ENCODE measurements at regions not wholly inside any gene's neighbourhood (a gene's known extent, or its start where the extent isn't known, plus 50 kb on each side); places are given as distances from the start of the nearest gene placed in this dataset.

GRCh38 chr6:139659196-139659595 lies 284.7 kb upstream of the CITED2 start:
- no peak overlapping the region for H3K9ac ChIP-seq (ENCODE audit: insufficient read length, low read depth)
- no peak overlapping the region for H3K4me3 ChIP-seq (ENCODE audit: insufficient read length, low read depth)
- peaks cover 5% of the 10 kb centered on the region; the same call in 1 of the 2 replicates for H3K9me3 ChIP-seq (ENCODE audit: insufficient read depth, low read length)
- H3K27me3 ChIP-seq (ENCODE audit: insufficient read depth, insufficient read length) = no peaks in the 10 kb centered on the region
- DNase-seq (ENCODE audit: low read depth, low spot score) = no peak
- H3K36me3 ChIP-seq (ENCODE audit: insufficient read depth, insufficient read length, low read length) = no peaks in the 10 kb centered on the region
- no peak for TF ChIP-seq YY1 (IDR thresholded peaks at IDR 0.05; ENCODE audit: insufficient read depth, insufficient read length)
- TF ChIP-seq ZNF274 (IDR thresholded peaks at IDR 0.05; ENCODE audit: low read depth, low read length) = no peak
- TF ChIP-seq SUZ12 (IDR thresholded peaks at IDR 0.05; ENCODE audit: extremely low read depth, insufficient read depth, insufficient read length) = no peak
- no peaks in the 10 kb centered on the region for H3K4me1 ChIP-seq (ENCODE audit: insufficient read depth, insufficient read length)

GRCh38 chr6:139657119-139657518 lies 282.7 kb upstream of the CITED2 start:
- TF ChIP-seq YY1 (IDR thresholded peaks at IDR 0.05; ENCODE audit: insufficient read depth, insufficient read length) (no peak), ZNF274 (IDR thresholded peaks at IDR 0.05; ENCODE audit: low read depth, low read length) (no peak), SUZ12 (IDR thresholded peaks at IDR 0.05; ENCODE audit: extremely low read depth, insufficient read depth, insufficient read length) (no peak)
- Histone ChIP-seq H3K9me3 (ENCODE audit: insufficient read depth, low read length) (no peaks in the 10 kb centered on the region), H3K4me3 (ENCODE audit: insufficient read length, low read depth) (no peak overlapping the region), H3K36me3 (ENCODE audit: insufficient read depth, insufficient read length, low read length) (no peaks in the 10 kb centered on the region), H3K27me3 (ENCODE audit: insufficient read depth, insufficient read length) (no peaks in the 10 kb centered on the region), H3K9ac (ENCODE audit: insufficient read length, low read depth) (no peak overlapping the region), H3K4me1 (ENCODE audit: insufficient read depth, insufficient read length) (no peaks in the 10 kb centered on the region)
- no peak for DNase-seq (ENCODE audit: low read depth, low spot score)

GRCh38 chr6:139655783-139656705 lies 281.6 kb upstream of the CITED2 start:
- H3K9me3 ChIP-seq (ENCODE audit: insufficient read depth, low read length) = no peaks in the 10 kb centered on the region
- TF ChIP-seq YY1 (IDR thresholded peaks at IDR 0.05; ENCODE audit: insufficient read depth, insufficient read length) = no peak
- no peak for TF ChIP-seq SUZ12 (IDR thresholded peaks at IDR 0.05; ENCODE audit: extremely low read depth, insufficient read depth, insufficient read length)
- no peak for TF ChIP-seq ZNF274 (IDR thresholded peaks at IDR 0.05; ENCODE audit: low read depth, low read length)
- H3K4me1 ChIP-seq (ENCODE audit: insufficient read depth, insufficient read length) = no peaks in the 10 kb centered on the region
- no peak overlapping the region for H3K9ac ChIP-seq (ENCODE audit: insufficient read length, low read depth)
- H3K36me3 ChIP-seq (ENCODE audit: insufficient read depth, insufficient read length, low read length) = no peaks in the 10 kb centered on the region
- DNase-seq (ENCODE audit: low read depth, low spot score) = no peak
- no peaks in the 10 kb centered on the region for H3K27me3 ChIP-seq (ENCODE audit: insufficient read depth, insufficient read length)
- H3K4me3 ChIP-seq (ENCODE audit: insufficient read length, low read depth) = no peak overlapping the region

- no peaks in the 10 kb centered on the region for H3K27me3 ChIP-seq (ENCODE audit: insufficient read depth, insufficient read length)
- no peak for TF ChIP-seq YY1 (IDR thresholded peaks at IDR 0.05; ENCODE audit: insufficient read depth, insufficient read length)
- TF ChIP-seq ZNF274 (IDR thresholded peaks at IDR 0.05; ENCODE audit: low read depth, low read length) = no peak
- no peak for TF ChIP-seq SUZ12 (IDR thresholded peaks at IDR 0.05; ENCODE audit: extremely low read depth, insufficient read depth, insufficient read length)
- no peak overlapping the region for H3K4me3 ChIP-seq (ENCODE audit: insufficient read length, low read depth)
- H3K36me3 ChIP-seq (ENCODE audit: insufficient read depth, insufficient read length, low read length) = no peaks in the 10 kb centered on the region
- H3K9me3 ChIP-seq (ENCODE audit: insufficient read depth, low read length) = no peaks in the 10 kb centered on the region
- no peak overlapping the region for H3K9ac ChIP-seq (ENCODE audit: insufficient read length, low read depth)
- no peaks in the 10 kb centered on the region for H3K4me1 ChIP-seq (ENCODE audit: insufficient read depth, insufficient read length)
- DNase-seq (ENCODE audit: low read depth, low spot score) = peak; percentile 8
Observed at GRCh38 chr6:139654888-139655782, 280.7 kb upstream of the CITED2 start.

- no peak for DNase-seq (ENCODE audit: low read depth, low spot score)
- H3K9me3 ChIP-seq (ENCODE audit: insufficient read depth, low read length) = no peaks in the 10 kb centered on the region
- no peaks in the 10 kb centered on the region for H3K4me1 ChIP-seq (ENCODE audit: insufficient read depth, insufficient read length)
- no peaks in the 10 kb centered on the region for H3K36me3 ChIP-seq (ENCODE audit: insufficient read depth, insufficient read length, low read length)
- no peak overlapping the region for H3K9ac ChIP-seq (ENCODE audit: insufficient read length, low read depth)
- no peaks in the 10 kb centered on the region for H3K27me3 ChIP-seq (ENCODE audit: insufficient read depth, insufficient read length)
- no peak for TF ChIP-seq YY1 (IDR thresholded peaks at IDR 0.05; ENCODE audit: insufficient read depth, insufficient read length)
- TF ChIP-seq ZNF274 (IDR thresholded peaks at IDR 0.05; ENCODE audit: low read depth, low read length) = no peak
- no peak for TF ChIP-seq SUZ12 (IDR thresholded peaks at IDR 0.05; ENCODE audit: extremely low read depth, insufficient read depth, insufficient read length)
- no peak overlapping the region for H3K4me3 ChIP-seq (ENCODE audit: insufficient read length, low read depth)
Observed at GRCh38 chr6:139654309-139654708, 279.9 kb upstream of the CITED2 start.

GRCh38 chr6:139653111-139653510 lies 278.7 kb upstream of the CITED2 start:
- Histone ChIP-seq H3K4me3 (ENCODE audit: insufficient read length, low read depth) (no peak overlapping the region), H3K9me3 (ENCODE audit: insufficient read depth, low read length) (no peaks in the 10 kb centered on the region), H3K4me1 (ENCODE audit: insufficient read depth, insufficient read length) (no peaks in the 10 kb centered on the region), H3K36me3 (ENCODE audit: insufficient read depth, insufficient read length, low read length) (no peaks in the 10 kb centered on the region), H3K9ac (ENCODE audit: insufficient read length, low read depth) (no peak overlapping the region), H3K27me3 (ENCODE audit: insufficient read depth, insufficient read length) (no peaks in the 10 kb centered on the region)
- no peak for DNase-seq (ENCODE audit: low read depth, low spot score)
- no peak for TF ChIP-seq YY1 (IDR thresholded peaks at IDR 0.05; ENCODE audit: insufficient read depth, insufficient read length)
- no peak for TF ChIP-seq SUZ12 (IDR thresholded peaks at IDR 0.05; ENCODE audit: extremely low read depth, insufficient read depth, insufficient read length)
- TF ChIP-seq ZNF274 (IDR thresholded peaks at IDR 0.05; ENCODE audit: low read depth, low read length) = no peak

- Histone ChIP-seq H3K9me3 (ENCODE audit: insufficient read depth, low read length) (no peaks in the 10 kb centered on the region; the same call in 1 of the 2 replicates), H3K4me3 (ENCODE audit: insufficient read length, low read depth) (no peak overlapping the region), H3K9ac (ENCODE audit: insufficient read length, low read depth) (no peak overlapping the region), H3K4me1 (ENCODE audit: insufficient read depth, insufficient read length) (no peaks in the 10 kb centered on the region), H3K36me3 (ENCODE audit: insufficient read depth, insufficient read length, low read length) (no peaks in the 10 kb centered on the region), H3K27me3 (ENCODE audit: insufficient read depth, insufficient read length) (no peaks in the 10 kb centered on the region)
- no peak for TF ChIP-seq SUZ12 (IDR thresholded peaks at IDR 0.05; ENCODE audit: extremely low read depth, insufficient read depth, insufficient read length)
- TF ChIP-seq YY1 (IDR thresholded peaks at IDR 0.05; ENCODE audit: insufficient read depth, insufficient read length) = no peak
- no peak for TF ChIP-seq ZNF274 (IDR thresholded peaks at IDR 0.05; ENCODE audit: low read depth, low read length)
- no peak for DNase-seq (ENCODE audit: low read depth, low spot score)
Observed at GRCh38 chr6:139650941-139651340, 276.5 kb upstream of the CITED2 start.
